SK-N-SH (cell line): ENCODE measurements at regions not wholly inside any gene's neighbourhood (a gene's known extent, or its start where the extent isn't known, plus 50 kb on each side); places are given as distances from the start of the nearest gene placed in this dataset.
A peak's percentile ranks its signal among the peaks of the same experiment; 100 is the strongest.
"Not testable (repeated sequence)": the region's sequence is repeated elsewhere in the genome, so short reads cannot be mapped to it uniquely, and the experiment has no call there.

ENCODE experiments used
- CTCF ChIA-PET: fragments of 300-600, 350-600 bp; formaldehyde crosslinking; extraction: SDS; loops from one replicate; lab custom pipeline; 2021; lab: Yijun Ruan, JAX
- POLR2A ChIA-PET: fragments of 350-600 bp; sonication (Branson Sonifier 250); formaldehyde crosslinking; extraction: SDS; loops from one replicate; lab custom pipeline; 2020; ENCODE audit warnings: antibody characterized with exemption, inconsistent platforms; lab: Yijun Ruan, JAX
- DNase-seq: peaks from one replicate; pipeline ENCODE4 v3.0.0; 2012
- H2AFZ ChIP-seq: fragments of 200-600 bp; sonication (generic); 2 replicates; pipeline ENCODE4 v1.8.1; 2016; ENCODE audit warnings: antibody characterized with exemption, mild to moderate bottlenecking, low read depth
- H3F3A ChIP-seq: fragments of 200-600 bp; sonication (generic); replicated peaks from 2 replicates; pipeline ENCODE3; 2016; ENCODE audit warnings: antibody characterized with exemption, mild to moderate bottlenecking; ENCODE audit not compliant: insufficient read depth
- H3K27ac ChIP-seq, 2 experiments: fragments of 200-500 bp in 1 of 2; fragments of 200-600 bp in 1 of 2; sonication (Bioruptor generic) in 1 of 2; sonication (generic), shearing (Covaris generic) in 1 of 2; 2 replicates each; pipeline versions ENCODE4 v1.5.1 to v1.6.1; 2014 to 2016; ENCODE audit warnings: low read depth in 2 of 2, inconsistent platforms in 1 of 2, low read length in 1 of 2, mild to moderate bottlenecking in 1 of 2, mixed read lengths in 1 of 2
- H3K27me3 ChIP-seq: fragments of 200-600 bp; sonication (generic), shearing (Covaris generic); 2 replicates; pipeline ENCODE4 v1.6.1; 2016; ENCODE audit warnings: mixed run types; ENCODE audit not compliant: insufficient read depth
- H3K36me3 ChIP-seq, 2 experiments: fragments of 200-500 bp in 1 of 2; fragments of 200-600 bp in 1 of 2; sonication (Bioruptor generic) in 1 of 2; sonication (generic) in 1 of 2; replicated peaks in 1 of 2; 2 replicates each; pipeline versions ENCODE3 to v1.5.1; 2014 to 2016; ENCODE audit warnings: low read length in 1 of 2, mild to moderate bottlenecking in 1 of 2; ENCODE audit not compliant: insufficient read depth in 2 of 2, control insufficient read depth in 1 of 2
- H3K4me1 ChIP-seq, 2 experiments: fragments of 200-500 bp in 1 of 2; fragments of 200-600 bp in 1 of 2; sonication (Bioruptor generic) in 1 of 2; sonication (generic), shearing (Covaris generic) in 1 of 2; 2 replicates each; pipeline versions ENCODE4 v1.5.1 to v1.6.1; 2014 to 2016; ENCODE audit warnings: low read depth in 1 of 2, low read length in 1 of 2, mixed run types in 1 of 2; ENCODE audit not compliant: insufficient read depth in 2 of 2, control insufficient read depth in 1 of 2
- H3K4me2 ChIP-seq: fragments of 200-600 bp; sonication (generic), shearing (Covaris generic); 2 replicates; pipeline ENCODE4 v1.6.1; 2017; ENCODE audit warnings: mixed run types
- H3K4me3 ChIP-seq, 2 experiments: fragments of 200-500 bp in 1 of 2; fragments of 200-600 bp in 1 of 2; sonication (Bioruptor generic) in 1 of 2; sonication (generic), shearing (Covaris generic) in 1 of 2; 2 replicates each; pipeline versions ENCODE4 v1.5.1 to v1.8.1; 2014 to 2016; ENCODE audit warnings: low read depth in 2 of 2, inconsistent platforms in 1 of 2, low read length in 1 of 2, mild to moderate bottlenecking in 1 of 2, mixed read lengths in 1 of 2, moderate library complexity in 1 of 2
- H3K79me2 ChIP-seq: fragments of 200-600 bp; sonication (generic); 2 replicates; pipeline ENCODE4 v1.8.1; 2017; ENCODE audit warnings: mild to moderate bottlenecking; ENCODE audit not compliant: insufficient read depth
- H3K9ac ChIP-seq: fragments of 200-600 bp; sonication (generic); 2 replicates; pipeline ENCODE4 v1.6.1; 2017; ENCODE audit warnings: mixed run types
- H3K9me2 ChIP-seq: fragments of 200-600 bp; sonication (generic); 2 replicates; pipeline ENCODE4 v1.6.1; 2017; ENCODE audit warnings: mixed run types
- H3K9me3 ChIP-seq: fragments of 200-600 bp; sonication (generic); 2 replicates; pipeline ENCODE4 v1.6.1; 2017; ENCODE audit warnings: mixed run types, mild to moderate bottlenecking, moderate library complexity
- H4K20me1 ChIP-seq: fragments of 200-600 bp; sonication (generic); 2 replicates; pipeline ENCODE4 v1.6.1; 2017; ENCODE audit warnings: mild to moderate bottlenecking, mixed run types; ENCODE audit not compliant: insufficient read depth
- CTCF ChIP-seq: fragments of 200-600 bp; sonication (generic); IDR thresholded peaks from 2 replicates; pipeline ENCODE4 v1.6.1; 2017; ENCODE audit warnings: antibody characterized with exemption, mild to moderate bottlenecking, moderate library complexity
- GABPA ChIP-seq: IDR thresholded peaks from 2 replicates; pipeline ENCODE4 v1.4.0; 2012; ENCODE audit warnings: low read depth, mild to moderate bottlenecking
- MXI1 ChIP-seq: IDR thresholded peaks from 2 replicates; pipeline ENCODE4 v1.6.1; 2012; ENCODE audit warnings: mild to moderate bottlenecking, low read depth, low read length, improper control_type of control experiment
- WGBS: methylation state at CpG from one replicate; pipeline ENCODE4 v1.1.6; 2017; ENCODE audit warnings: low lambda C conversion rate; 5-methylcytosine and 5-hydroxymethylcytosine counted together

DNA sequence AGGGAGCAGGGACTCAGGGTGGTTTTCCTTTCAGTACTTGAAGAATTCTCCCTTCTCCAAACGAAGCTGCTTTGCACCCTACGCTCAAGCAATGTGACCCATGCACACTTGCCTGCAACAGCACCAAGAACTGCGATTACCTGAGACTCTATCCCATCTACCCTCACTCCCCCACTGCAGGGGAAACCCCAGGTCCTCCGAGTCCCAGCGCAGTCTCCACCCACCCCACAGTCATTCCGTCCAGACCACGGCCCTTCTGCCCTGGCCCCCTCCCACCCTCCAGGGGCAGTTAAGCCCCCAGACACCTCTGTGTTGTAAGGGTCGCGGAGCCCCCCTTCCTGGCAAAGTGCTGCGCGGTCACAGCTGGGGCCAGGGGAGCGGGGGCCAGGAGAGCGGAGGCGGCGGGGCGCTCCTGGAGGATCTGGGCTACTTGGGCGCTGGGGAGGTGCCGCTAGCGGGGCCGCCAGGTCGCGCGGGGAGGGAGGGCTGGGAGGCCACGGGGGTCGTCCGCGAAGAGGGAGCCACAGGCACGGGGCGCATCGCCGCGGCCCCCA, 59.9 kb upstream of the MSMB start:
- peak overlapping the region; percentile 51; the same call in 1 of the 2 replicates for H3K9ac ChIP-seq
- H3K4me3 ChIP-seq, result peak overlapping the region; percentile 44 to 46; a peak in 3 of 4 replicates
- not testable (repeated sequence) for H3K27me3 ChIP-seq, H3K9me3 ChIP-seq, H3F3A ChIP-seq, H3K4me1 ChIP-seq, H4K20me1 ChIP-seq, H3K9me2 ChIP-seq, H3K27ac ChIP-seq, DNase-seq, H3K79me2 ChIP-seq, H3K36me3 ChIP-seq
- CTCF ChIA-PET, result interaction anchor here (1.1 kb wide), 1 partner anchor 123 kb away, joined by 6 read pairs; no protein-coding TSS in a partner anchor
- WGBS, result 16% methylated on average over 14 of the region's 32 CpGs
- peak overlapping the region; percentile 84 for H3K4me2 ChIP-seq
- POLR2A ChIA-PET, result interaction anchor here (1.7 kb wide), 1 partner anchor 177 kb away, joined by 8 read pairs; no protein-coding TSS in a partner anchor
- H2AFZ ChIP-seq, result 0 out of 2 replicates have a peak overlapping the region, but pooled peaks have one; percentile 41

GRCh38 chr10:46106410-46107255, 60.6 kb upstream of the MSMB start:
- Histone ChIP-seq H4K20me1 (no peaks in the 10 kb centered on the region), H3K9me2 (no peaks in the 10 kb centered on the region), H3K79me2 (no peaks in the 10 kb centered on the region), H3K9ac (peak overlapping the region; percentile 51; the same call in 1 of the 2 replicates), H3K36me3 (no peaks in the 10 kb centered on the region), H3K9me3 (no peaks in the 10 kb centered on the region), H3K4me1 (peaks cover 0 to 8% of the 10 kb centered on the region in 2 experiments; a peak in 2 of 4 replicates), H3F3A (peaks cover 5% of the 10 kb centered on the region), H3K27ac (no peak overlapping the region), H3K4me2 (peak overlapping the region; percentile 84), H3K4me3 (peak overlapping the region; percentile 44 to 63), H2AFZ (peak overlapping the region; percentile 74), H3K27me3 (peaks cover 3% of the 10 kb centered on the region; the same call in 1 of the 2 replicates)
- TF ChIP-seq CTCF (peak; percentile 11; the same call in 1 of the 2 replicates), GABPA (no peak), MXI1 (peak; percentile 67; the same call in 1 of the 2 replicates)
- DNase-seq, result peak; percentile 86
- 16% methylated on average over 14 of the region's 55 CpGs for WGBS
- ChIA-PET CTCF (interaction anchor here (0.9 to 1.6 kb wide), 4 partner anchors 110 to 176 kb away, joined by 3 to 7 read pairs (median 4); no protein-coding TSS in a partner anchor), POLR2A (interaction anchor here (0.5 to 1.7 kb wide), 2 partner anchors 10 to 176 kb away, joined by 3 to 8 read pairs; no protein-coding TSS in a partner anchor)

GRCh38 chr10:46108158-46108499, 62.1 kb upstream of the MSMB start:
- CTCF ChIA-PET, result interaction anchor here (0.9 kb wide), 1 partner anchor 121 kb away, joined by 4 read pairs; no protein-coding TSS in a partner anchor

DNA sequence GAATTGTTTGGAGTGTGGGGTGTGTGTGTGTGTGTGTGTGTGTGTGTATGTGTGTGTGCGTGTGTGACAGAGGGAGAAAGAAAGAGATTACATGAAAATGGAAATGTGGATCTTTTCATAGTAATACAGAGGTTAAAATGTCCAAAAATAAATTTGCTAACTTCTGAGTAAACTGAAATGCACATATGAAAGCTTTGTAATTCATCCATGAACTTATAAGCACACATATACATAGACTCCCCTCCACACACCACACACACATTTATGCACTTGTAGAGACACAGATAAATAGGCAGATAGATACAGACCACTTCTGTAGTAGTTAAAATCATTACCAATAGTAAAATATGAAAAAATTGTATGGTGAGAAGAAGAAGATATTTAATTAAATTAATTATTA, 108.2 kb upstream of the MSMB start:
- H3K4me3 ChIP-seq, H3K9ac ChIP-seq, POLR2A ChIA-PET, H3K27me3 ChIP-seq, H3K4me2 ChIP-seq, H3K9me3 ChIP-seq, H4K20me1 ChIP-seq, DNase-seq, CTCF ChIA-PET, H3K4me1 ChIP-seq, H3K27ac ChIP-seq, H2AFZ ChIP-seq, H3K9me2 ChIP-seq, H3F3A ChIP-seq, H3K36me3 ChIP-seq, H3K79me2 ChIP-seq: not testable (repeated sequence)
- no CpG with 5 or more reads among the region's 1 CpG for WGBS

More at GRCh38 chr10:46108158-46108499, 62.1 kb upstream of the MSMB start:
- H3F3A ChIP-seq, POLR2A ChIA-PET, H3K4me3 ChIP-seq, H4K20me1 ChIP-seq, H3K4me2 ChIP-seq, H3K27ac ChIP-seq, H3K4me1 ChIP-seq, H3K9ac ChIP-seq, H3K79me2 ChIP-seq, H3K9me2 ChIP-seq, H3K9me3 ChIP-seq, H2AFZ ChIP-seq, DNase-seq, H3K27me3 ChIP-seq, H3K36me3 ChIP-seq: not testable (repeated sequence)
- WGBS, result 67% methylated on average over 4 of the region's 5 CpGs

DNA sequence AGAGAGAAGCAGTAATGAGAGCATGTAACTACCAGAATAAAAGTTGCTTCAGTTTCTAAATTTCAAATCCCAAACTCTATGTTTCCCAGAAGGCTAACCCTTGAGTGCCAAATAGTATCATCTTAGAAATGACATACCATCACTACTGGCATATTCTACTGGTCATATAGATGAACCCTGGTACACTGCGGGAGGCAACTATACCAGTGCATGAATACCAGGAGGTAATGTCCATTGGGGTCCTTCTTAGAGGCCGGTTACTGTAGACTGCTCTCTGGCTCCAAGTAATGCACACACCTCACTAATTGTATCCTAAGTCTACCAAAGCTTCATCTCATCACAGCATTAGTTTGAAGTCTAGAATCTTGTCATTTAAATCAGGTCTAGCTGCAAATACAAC, 108.6 kb upstream of the MSMB start:
- H3K4me3 ChIP-seq, H4K20me1 ChIP-seq, H3K36me3 ChIP-seq, H3K79me2 ChIP-seq, H3K4me1 ChIP-seq, H3K9ac ChIP-seq, H3K27me3 ChIP-seq, CTCF ChIA-PET, H3K27ac ChIP-seq, POLR2A ChIA-PET, H3K9me3 ChIP-seq, H3K4me2 ChIP-seq, H3F3A ChIP-seq, DNase-seq, H3K9me2 ChIP-seq, H2AFZ ChIP-seq: not testable (repeated sequence)
- 42% methylated on average over 2 of the region's 2 CpGs for WGBS
